ELR (cell line): ENCODE measurements at regions not wholly inside any gene's neighbourhood (a gene's known extent, or its start where the extent isn't known, plus 50 kb on each side); places are given as distances from the start of the nearest gene placed in this dataset.
"Not testable (repeated sequence)": the region's sequence is repeated elsewhere in the genome, so short reads cannot be mapped to it uniquely, and the experiment has no call there.

Experiments
- DNase-seq: peaks from one replicate; pipeline ENCODE4 v3.0.0-alpha.2; 2015; ENCODE audit warnings: low read depth

- no peak for DNase-seq
Measured at GRCh38 chr14:84445486-84445885, 1084.5 kb upstream of the FLRT2 start.

GRCh38 chr14:84446250-84446649, 1083.7 kb upstream of the FLRT2 start:
- no peak for DNase-seq

GRCh38 chr14:84453307-84453950, 1076.5 kb upstream of the FLRT2 start:
- no peak for DNase-seq

- DNase-seq: no peak
Measured at GRCh38 chr14:84454114-84454513, 1075.8 kb upstream of the FLRT2 start.

- DNase-seq: no peak
Measured at GRCh38 chr14:84456946-84457345, 1073.0 kb upstream of the FLRT2 start.

- DNase-seq: no peak
Measured at GRCh38 chr14:84458881-84459280, 1071.1 kb upstream of the FLRT2 start.

- DNase-seq: peak; percentile 15
Measured at GRCh38 chr14:84465880-84466279, 1064.1 kb upstream of the FLRT2 start.

- DNase-seq: peak; percentile 33
Measured at GRCh38 chr14:84468153-84468552, 1061.8 kb upstream of the FLRT2 start.

GRCh38 chr14:84477996-84478395, 1051.9 kb upstream of the FLRT2 start:
- no peak for DNase-seq

GRCh38 chr14:84482256-84483071, 1047.5 kb upstream of the FLRT2 start:
- peak; percentile 82 for DNase-seq

GRCh38 chr14:84483072-84483420, 1046.9 kb upstream of the FLRT2 start:
- no peak for DNase-seq

- peak; percentile 57 for DNase-seq
Measured at GRCh38 chr14:84484243-84484642, 1045.7 kb upstream of the FLRT2 start.

- no peak for DNase-seq
Measured at GRCh38 chr14:84485036-84485435, 1044.9 kb upstream of the FLRT2 start.

- no peak for DNase-seq
Measured at GRCh38 chr14:84490081-84490480, 1039.9 kb upstream of the FLRT2 start.

- no peak for DNase-seq
Measured at GRCh38 chr14:84492685-84493084, 1037.3 kb upstream of the FLRT2 start.

GRCh38 chr14:84493779-84494178, 1036.2 kb upstream of the FLRT2 start:
- no peak for DNase-seq

GRCh38 chr14:84496677-84497076, 1033.3 kb upstream of the FLRT2 start:
- no peak for DNase-seq

- not testable (repeated sequence) for DNase-seq
Measured at GRCh38 chr14:84512823-84513222, 1017.1 kb upstream of the FLRT2 start.

- no peak for DNase-seq
Measured at GRCh38 chr14:84519836-84520235, 1010.1 kb upstream of the FLRT2 start.

- no peak for DNase-seq
Measured at GRCh38 chr14:84520711-84521338, 1009.1 kb upstream of the FLRT2 start.

GRCh38 chr14:84523746-84524145, 1006.2 kb upstream of the FLRT2 start:
- no peak for DNase-seq

- DNase-seq: no peak
Measured at GRCh38 chr14:84527706-84528105, 1002.2 kb upstream of the FLRT2 start.

- no peak for DNase-seq
Measured at GRCh38 chr14:84532016-84532415, 997.9 kb upstream of the FLRT2 start.
